HG03045 (cell line): ENCODE measurements at regions not wholly inside any gene's neighbourhood (a gene's known extent, or its start where the extent isn't known, plus 50 kb on each side); places are given as distances from the start of the nearest gene placed in this dataset.
"Not testable (repeated sequence)": the region's sequence is repeated elsewhere in the genome, so short reads cannot be mapped to it uniquely, and the experiment has no call there.

ENCODE experiments used
- ATAC-seq: cut with Tn5 transposase; IDR thresholded peaks from one replicate; pipeline ENCODE4 v1.9.1; 2021; ENCODE audit warnings: mild to moderate bottlenecking, moderate library complexity; ENCODE audit not compliant: unreplicated experiment

DNA sequence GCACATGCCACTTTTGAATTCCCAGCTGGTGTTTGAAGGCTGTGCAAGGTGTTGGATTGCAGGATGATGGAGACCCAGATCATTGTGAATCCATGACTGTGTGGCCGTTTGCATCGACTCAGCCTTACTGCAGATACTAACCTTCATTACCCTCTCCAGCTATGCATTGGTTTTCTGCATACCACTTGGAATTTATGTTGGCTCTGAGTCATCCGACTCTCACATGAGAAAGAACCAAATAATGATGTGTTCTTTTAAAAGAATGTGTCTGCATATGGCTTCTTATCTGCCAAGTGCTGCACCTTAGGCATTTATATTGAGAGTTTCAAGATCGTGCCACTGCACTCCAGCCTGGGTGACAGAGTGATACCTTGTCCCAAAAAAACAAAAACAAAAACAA lies 106.7 kb upstream of the PRKX start:
- ATAC-seq: no peak

- not testable (repeated sequence) for ATAC-seq
Measured at GRCh38 chrX:3817480-3817879, 104.0 kb upstream of the PRKX start.

- ATAC-seq: no peak
Measured at GRCh38 chrX:3815896-3816664, 102.6 kb upstream of the PRKX start.

- ATAC-seq: no peak
Measured at GRCh38 chrX:3811331-3812311, 98.2 kb upstream of the PRKX start.

DNA sequence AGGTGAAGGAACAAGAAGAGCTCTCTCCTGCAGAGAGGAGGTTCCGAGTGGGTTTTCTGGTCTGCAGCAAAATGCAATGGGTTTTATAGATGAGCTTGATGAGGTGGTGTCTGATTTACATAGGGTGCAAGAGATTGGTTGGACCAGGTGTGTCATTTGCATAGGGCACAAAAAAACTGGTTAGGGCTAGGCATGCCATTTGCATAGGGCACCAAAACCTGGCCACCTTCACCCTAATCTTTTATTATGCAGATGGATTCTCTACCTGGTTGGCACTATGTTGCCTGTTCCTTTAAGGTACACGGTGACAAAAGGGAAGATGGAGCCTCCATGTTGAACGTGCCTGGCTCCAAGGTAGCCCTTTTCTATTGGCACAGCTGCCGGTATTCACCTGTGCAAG lies 94.5 kb upstream of the PRKX start:
- no peak for ATAC-seq

- ATAC-seq: no peak
Measured at GRCh38 chrX:3806630-3807029, 93.2 kb upstream of the PRKX start.

DNA sequence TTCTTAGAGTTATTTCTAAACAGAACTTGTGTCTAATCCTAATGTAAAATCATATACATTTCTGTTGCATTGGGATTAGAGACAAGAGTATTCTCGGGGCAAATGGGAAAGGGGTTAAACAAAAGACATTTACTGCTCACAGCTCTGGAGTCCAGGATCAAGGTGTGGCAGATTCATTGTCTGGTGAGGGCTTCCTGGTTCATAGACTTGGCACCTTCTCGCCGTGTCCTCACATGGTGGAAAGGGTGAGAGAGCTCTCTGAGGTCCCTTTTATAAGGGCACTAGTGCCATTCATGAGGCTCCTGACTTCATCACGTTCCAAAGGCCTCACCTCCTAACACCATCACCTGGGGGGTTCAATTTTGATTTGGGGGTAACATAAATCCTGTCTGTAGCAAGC lies 90.3 kb upstream of the PRKX start:
- no peak for ATAC-seq

GRCh38 chrX:3803305-3803704 lies 89.9 kb upstream of the PRKX start:
- no peak for ATAC-seq

- not testable (repeated sequence) for ATAC-seq
Measured at GRCh38 chrX:3795411-3795810, 82.0 kb upstream of the PRKX start.

DNA sequence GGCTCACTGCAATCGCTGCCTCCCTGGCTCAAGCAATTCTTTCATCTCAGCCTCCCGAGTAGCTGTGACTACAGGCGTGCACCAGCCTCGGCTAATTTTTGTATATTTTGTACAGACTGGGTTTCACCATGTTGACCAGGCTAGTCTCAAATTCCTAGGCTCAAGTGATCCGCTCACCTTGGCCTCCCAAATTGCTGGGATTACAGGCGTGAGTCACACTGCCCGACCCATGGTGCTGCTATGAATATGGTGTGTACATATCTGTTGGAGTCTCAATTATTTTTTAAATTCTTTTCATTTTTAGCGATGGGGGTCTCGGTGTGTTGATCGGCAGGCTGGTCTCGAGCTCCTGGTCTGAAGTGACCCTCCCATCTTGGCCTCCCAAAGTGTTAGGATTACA lies 78.0 kb upstream of the PRKX start:
- ATAC-seq: no peak

- ATAC-seq: no peak
Measured at GRCh38 chrX:3788494-3789233, 75.2 kb upstream of the PRKX start.

DNA sequence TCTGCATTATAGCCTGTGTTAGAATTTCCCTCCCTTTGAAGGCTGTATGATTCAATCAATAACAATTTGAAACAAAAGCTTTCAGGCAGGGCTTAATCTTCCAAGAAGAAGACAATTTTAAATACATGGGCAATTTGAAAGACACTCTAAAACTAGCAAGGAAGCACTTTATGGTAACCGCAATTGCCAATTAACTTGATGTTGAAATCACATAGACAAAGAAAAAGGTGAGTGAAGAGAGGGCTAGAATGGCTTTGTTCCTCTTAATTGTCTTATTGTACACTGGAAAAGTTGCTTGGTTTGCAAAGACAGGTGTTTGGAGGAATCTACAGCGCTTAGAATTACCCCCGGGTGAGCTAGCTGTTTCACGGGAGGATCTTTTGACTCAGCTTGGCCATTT lies 74.4 kb upstream of the PRKX start:
- no peak for ATAC-seq

GRCh38 chrX:3785822-3786221 lies 72.4 kb upstream of the PRKX start:
- ATAC-seq: not testable (repeated sequence)

- no peak for ATAC-seq
Measured at GRCh38 chrX:3780564-3780963, 67.1 kb upstream of the PRKX start.

DNA sequence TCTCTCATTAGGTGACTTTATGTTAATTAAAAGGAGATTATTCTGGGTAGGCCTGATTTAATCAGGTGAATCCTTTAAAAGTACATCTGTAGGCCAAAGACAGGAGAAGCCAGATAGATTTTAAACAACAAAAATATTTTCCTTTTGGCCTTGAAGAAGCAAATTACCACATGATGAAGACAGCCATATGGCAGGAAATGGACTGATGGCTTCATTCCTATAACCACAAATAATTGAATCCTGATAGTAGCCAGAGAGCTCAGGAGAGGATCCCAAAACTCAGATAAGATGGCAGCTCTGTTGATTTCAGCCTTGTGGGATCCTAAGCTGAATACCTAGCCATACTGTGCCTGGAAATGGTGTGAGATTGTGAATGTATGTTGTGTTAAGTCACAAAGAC lies 66.1 kb upstream of the PRKX start:
- no peak for ATAC-seq

DNA sequence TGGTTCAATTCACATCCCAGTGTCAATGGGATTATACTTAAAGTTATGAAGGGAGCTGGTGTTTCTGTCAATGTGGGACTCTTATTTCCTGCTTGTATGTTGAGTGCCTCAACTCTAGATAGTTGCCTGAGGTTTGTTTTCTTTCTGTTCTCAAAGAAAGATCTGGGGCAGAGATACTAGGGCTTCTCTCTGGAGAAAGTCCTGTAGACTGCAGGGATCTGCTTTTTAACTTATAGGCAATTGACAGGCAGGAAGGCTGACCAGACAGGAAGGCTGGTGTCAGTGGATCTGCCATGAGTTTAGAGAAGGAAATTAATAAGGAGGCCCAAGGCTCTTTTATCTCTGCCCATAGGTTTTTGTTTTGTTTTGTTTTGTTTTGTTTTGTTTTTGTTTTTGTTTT lies 64.0 kb upstream of the PRKX start:
- no peak for ATAC-seq

GRCh38 chrX:3771766-3772165 lies 58.3 kb upstream of the PRKX start:
- ATAC-seq: no peak

DNA sequence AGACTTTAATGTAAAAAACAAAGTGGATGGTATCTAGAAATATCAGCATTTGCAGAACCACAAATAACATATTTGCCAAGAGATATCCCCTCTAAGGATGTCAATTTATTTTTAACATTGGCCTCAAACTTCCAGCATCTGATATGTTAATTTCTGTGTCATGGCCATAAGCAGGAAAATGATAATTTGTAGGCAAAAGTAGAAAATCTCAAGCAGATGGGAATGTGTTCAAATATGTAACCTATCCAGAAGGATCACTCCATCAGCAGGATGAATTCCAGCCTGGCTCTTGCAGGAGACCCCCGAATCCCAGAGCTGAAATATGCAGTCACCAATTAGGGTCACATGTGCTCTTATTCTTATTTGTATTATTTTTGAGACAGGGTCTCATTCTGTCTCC lies 55.4 kb upstream of the PRKX start:
- no peak for ATAC-seq
